Left hindlimb (tissue), 1 donor: ENCODE measurements at regions not wholly inside any gene's neighbourhood (a gene's known extent, or its start where the extent isn't known, plus 50 kb on each side); places are given as distances from the start of the nearest gene placed in this dataset.

Source experiments
- DNase-seq: peaks from one replicate; pipeline ENCODE4 v3.0.0-alpha.2; 2018

- peak; percentile 64 for DNase-seq
These were observed 429.0 kb downstream of the PREX1 start for GRCh38 chr20:48398506-48399449.

DNA sequence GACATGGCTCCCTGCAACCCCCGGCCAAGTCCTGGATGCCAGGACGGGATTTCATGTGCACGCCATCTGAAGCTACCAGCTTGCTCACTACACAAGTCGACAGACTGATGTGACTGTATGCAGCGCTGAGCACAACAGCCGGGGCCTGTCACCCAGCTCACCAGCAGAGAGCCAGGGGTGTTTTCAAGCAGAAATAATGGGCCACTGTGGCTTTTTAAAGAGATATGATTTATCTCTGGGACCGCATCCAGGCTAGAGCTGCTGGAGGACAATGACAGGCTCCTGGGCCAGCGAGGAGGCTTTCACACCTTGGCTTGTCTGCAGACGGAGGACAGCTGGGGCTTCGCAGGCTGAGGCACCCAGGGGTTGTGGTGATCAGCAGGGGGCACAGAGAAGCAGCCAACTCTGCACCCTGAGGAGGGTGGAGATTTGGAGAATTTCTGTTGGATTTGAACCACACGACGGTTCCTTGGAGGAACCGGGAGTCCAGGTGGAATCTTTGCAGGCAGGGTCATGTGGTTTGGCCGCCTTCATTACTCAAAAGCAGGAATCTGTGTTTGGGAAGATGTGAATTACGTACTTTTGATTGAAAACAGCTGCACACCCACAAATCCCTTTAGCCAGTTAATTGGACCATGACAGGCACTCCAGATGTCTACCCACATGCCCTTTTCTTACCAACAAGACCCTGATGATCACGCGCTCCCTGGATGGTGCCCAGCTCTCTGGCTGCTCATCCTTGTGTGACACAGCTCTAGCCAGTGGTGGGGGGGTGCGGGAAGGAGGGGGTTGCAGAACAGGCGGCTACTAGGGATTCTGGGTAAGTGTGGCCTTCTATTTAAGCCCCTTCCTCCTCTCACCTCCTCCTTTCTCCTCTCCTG lies 430.6 kb downstream of the PREX1 start:
- peak; percentile 73 for DNase-seq

DNA sequence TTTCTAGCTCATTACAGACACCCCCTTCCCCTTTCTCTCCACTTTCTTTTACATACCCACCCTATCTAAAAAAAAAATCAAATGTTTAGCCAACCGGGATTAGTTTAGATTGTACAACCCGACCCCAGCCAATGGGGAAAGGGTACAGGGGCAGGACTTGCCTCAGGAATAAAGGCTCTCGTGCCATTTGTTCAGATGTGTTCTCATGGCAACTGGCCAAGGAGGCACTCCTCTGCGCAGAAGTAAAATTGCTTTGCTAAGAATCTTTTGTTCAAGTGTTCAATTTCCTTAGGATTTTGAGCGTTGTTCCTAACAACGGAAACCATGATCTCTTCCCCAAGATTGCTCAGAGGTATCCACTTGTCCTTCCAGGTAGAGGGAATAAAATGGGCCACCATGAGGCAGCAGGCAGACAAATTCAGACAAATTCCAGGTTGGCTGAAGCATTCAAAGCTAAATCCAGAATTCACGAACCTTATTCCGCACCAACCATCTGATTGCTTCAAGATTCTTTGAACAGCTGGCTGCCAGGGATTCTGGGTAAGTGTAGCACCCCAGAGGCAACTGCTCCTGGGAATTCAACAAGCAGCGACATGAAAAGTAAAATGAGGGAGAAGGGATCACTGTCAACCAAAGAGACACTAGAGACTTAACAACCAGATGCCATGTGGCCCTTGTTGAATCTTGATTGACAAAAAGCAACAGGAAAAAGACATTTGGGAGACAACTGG lies 431.8 kb downstream of the PREX1 start:
- DNase-seq = no peak

- DNase-seq = no peak
These were observed 433.3 kb downstream of the PREX1 start for GRCh38 chr20:48394415-48395081.

GRCh38 chr20:48393737-48394314 lies 434.0 kb downstream of the PREX1 start:
- DNase-seq = no peak

DNA sequence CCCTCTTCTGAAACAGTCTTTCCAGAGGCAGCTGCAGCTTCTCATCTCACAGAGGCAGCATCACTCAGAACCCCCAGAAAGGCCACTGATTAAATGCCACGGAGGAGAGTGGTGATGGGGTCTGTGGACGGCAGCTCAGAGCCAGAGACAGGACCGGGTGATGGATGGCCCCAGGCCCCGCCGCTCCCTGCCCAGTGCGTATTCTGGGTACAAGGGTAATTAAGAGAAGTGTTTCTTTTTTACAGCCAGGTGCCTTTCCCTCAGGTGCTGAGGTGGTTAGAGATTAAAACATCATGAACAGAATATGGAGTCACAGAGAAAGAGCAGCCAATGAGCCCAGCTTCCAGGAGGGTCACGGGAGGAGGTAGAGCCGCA lies 434.5 kb downstream of the PREX1 start:
- DNase-seq = no peak

GRCh38 chr20:48392407-48393310 lies 435.1 kb downstream of the PREX1 start:
- no peak for DNase-seq

DNA sequence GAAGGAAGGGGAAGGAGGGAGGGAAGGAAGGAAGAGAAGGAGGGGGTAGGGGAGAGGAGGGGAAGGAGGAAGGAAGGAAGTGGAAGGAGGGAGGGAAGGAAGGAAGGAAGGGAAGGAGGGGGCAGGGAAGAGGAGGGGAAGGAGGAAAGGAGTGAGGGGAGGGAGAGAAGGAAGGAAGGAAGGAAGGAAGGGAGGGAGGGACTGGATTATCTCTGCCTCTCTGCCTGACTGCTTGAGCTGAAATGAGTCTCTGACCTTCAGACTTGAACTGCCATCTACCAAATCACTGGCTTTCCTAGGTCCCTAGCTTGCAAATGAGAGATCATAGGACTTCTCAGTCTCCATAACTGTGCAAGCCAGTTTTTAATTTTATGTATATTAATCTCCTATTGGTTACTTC lies 436.8 kb downstream of the PREX1 start:
- DNase-seq = no peak

- DNase-seq = no peak
These were observed 440.1 kb downstream of the PREX1 start for GRCh38 chr20:48387675-48388074.

DNA sequence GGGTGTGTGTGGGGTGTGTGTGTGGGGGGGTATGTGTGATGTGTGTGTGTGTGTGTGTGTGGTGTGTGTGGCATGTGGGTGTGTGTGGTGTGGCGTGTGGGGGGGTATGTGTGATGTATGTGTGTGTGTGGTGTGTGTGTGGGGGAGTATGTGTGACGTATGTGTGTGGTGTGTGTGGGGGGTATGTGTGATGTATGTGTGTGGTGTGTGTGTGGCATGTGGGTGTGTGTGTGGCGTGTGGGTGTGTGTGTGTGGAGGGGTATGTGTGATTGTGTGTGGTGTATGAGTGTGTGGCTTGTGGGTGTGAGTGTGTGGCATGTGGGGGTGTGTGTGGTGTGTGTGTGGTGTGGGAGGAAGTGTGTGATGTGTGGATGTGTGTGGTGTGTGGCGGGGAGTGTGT lies 442.3 kb downstream of the PREX1 start:
- DNase-seq = no peak

DNA sequence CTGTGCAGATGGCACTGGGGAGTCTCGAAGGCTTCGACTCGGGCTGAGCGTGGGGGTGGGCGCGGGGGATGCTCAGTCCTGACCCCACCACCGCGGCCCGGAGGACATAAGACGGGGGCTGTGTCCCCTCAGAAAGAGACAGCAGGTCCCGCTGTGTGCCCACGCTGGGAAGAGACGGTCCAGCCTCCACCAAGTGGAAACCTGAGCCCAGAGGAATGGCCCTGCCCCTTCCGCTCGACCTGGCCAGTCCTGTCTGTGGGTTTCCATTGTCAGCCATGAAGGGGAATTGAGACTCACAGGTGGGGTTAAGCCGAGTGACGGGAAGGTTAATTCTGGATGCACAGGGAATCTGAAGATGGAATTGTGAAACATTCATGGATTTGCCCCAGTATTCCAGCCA lies 442.7 kb downstream of the PREX1 start:
- DNase-seq = no peak

DNA sequence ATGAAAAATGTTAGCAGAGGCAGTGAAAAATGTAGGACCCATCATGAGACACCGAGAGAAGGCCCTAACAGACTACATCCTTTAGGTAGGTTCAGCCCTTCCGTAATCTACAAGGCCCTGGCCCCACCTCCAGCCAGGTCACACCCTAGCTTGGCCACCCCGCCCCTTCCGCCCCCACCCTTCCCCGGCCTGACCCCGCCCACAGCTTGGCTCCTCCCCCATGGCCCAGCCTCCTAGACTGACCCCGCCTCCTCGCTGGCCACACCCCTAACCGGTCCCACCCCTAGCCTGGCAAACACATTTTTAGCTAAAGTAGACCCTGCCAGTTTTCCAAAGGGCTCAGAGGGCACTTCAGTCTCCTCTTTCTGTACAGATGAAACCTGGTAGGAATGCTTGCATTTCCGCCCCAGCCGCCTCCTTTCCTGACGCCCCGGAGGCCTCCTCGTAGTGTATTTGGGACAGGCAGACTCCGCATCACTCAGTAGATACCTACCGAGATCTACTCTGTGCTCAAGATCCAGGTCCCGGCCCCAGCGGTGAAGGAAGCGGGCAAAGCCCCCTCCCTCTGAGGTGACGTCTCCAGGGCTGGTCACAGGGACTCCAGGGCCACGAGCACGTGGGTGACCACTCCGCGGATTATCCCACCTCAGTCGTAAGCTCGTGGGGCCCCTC lies 443.5 kb downstream of the PREX1 start:
- no peak for DNase-seq

DNA sequence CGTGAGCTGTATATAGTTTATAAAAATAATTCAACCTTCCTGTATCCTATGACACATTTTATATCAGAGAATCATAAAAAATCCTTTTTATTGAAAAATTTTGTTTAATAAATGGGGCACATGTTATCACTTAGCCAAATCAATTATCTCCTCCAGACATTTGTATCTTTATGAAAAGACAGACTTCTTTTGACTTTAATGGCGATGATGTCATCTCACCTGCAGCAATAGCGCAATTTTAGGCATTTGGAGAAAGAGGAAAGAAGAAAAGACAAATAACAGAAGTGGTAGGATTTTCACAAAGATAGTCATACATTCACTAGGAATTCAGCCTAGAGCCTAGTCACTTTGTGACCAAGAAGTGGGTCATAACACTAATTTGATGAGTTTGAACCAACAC lies 444.5 kb downstream of the PREX1 start:
- no peak for DNase-seq

DNA sequence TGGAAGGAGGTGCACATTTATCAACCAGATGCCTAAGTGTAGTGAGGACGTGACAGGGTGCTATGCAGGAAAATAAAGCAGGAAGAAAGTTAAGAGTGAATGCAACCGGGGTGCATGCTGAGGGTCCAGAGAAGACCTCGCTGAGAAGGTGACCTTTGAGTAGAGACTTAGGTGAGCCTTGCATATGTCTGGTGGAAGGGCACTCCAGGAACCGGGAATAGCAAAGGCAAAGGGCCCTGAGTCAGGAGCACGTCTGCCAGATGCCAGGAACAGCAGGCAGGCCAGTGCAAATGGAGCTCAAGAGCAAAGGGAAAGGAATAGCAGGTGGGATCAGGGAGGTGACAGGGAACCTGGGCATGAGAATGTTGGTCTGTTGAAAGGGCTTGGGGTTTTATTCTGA lies 445.5 kb downstream of the PREX1 start:
- DNase-seq = no peak

DNA sequence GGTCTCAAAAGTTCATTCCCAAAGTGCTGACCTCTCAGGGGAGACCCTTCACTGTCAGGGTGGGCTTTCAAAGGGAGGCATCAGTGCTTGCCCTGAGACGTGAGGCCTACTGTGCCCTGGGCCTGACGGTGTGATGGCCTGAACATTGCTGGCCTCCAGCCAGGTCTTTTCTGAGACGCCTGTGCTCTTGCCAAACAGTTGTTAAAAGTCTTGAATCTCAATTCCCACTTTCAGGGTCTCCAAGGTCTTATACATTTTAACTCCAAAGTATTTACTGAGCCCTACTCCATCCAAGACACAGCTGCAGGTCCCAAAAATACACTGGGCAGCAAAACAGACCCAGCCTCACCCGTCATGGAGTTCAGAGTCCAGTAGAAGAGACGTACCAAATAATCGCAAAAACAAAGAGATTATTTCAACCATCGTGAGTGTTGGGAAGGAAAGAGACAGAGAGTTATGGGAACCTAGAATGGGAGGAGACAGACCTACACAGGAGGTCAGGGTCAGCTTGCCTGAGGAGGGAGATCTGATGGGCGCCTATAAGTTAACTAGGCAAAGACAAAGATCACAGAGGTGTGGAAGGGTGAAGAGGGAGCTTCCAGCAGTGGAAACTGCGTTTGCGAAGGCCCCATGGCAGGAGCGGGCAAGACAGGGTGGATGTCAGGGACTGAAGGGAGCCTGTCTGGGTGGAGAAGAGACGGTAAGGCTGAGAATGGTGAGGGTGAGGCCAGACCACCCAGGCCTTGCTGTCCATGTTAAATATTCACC lies 446.3 kb downstream of the PREX1 start:
- DNase-seq = no peak

- DNase-seq = no peak
These were observed 447.1 kb downstream of the PREX1 start for GRCh38 chr20:48380661-48381060.

DNA sequence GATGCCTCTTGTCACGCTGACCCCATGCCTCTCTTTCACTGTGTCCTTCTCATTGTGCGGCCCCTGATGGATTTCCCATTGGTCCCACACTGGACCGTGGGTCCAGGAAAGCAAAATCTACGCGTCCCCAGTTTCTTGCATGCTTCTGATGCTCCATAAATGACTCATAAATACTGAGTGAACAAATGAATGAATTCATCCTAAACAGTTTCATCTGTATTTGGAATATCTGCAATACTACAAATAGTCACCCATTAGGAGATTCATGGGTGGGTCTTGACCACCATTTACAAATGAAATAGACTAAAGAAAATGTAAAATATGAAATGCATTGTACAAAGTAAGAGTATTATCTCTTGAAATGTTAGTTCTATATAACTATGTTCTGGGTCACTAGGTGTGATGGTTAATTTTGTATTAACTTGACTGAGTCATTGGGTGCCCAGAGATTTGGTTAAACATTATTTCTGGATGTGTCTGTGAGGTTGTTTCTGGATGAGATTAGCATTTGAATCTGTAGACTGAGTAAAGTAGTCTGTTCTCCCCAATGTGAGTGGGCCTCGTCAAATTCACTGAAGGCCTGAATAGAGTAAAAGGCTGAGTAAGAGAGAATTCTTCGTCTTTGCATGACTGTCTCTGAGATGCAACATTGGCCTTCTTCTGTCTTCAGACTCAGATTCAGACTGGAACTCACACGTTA lies 448.7 kb downstream of the PREX1 start:
- no peak for DNase-seq

- DNase-seq = no peak
These were observed 449.9 kb downstream of the PREX1 start for GRCh38 chr20:48377940-48378339.

- DNase-seq = no peak
These were observed 452.0 kb downstream of the PREX1 start for GRCh38 chr20:48375804-48376203.
